Pancreas (tissue), 10 donors: ENCODE measurements at regions not wholly inside any gene's neighbourhood (a gene's known extent, or its start where the extent isn't known, plus 50 kb on each side); places are given as distances from the start of the nearest gene placed in this dataset.

Experiments
- ATAC-seq, 4 donors: fragments of 200-7000 bp; cut with Tn5 transposase; one replicate each; pipeline versions ENCODE4 v1.8.0 to v1.9.1; 2020; ENCODE audit warnings: mild to moderate bottlenecking in 4 of 4, moderate library complexity in 4 of 4
- DNase-seq, 6 donors: peaks; one replicate each; pipeline ENCODE4 v3.0.0-alpha.2; 2020
- FAIRE-seq: peaks from 2 replicates; lab custom pipeline; 2012; peaks lifted over from hg19 to GRCh38; lab: Jason Lieb, UNC
- H3K27ac ChIP-seq, 4 donors: fragments of 200-600 bp; sonication (generic); 1 replicate in 3 of 4; 2 replicates in 1 of 4; pipeline versions ENCODE4 v1.5.0 to v1.8.0; 2020
- H3K27me3 ChIP-seq, 4 donors: fragments of 200-600 bp; one replicate each; pipeline ENCODE4 v1.8.0; 2021
- H3K36me3 ChIP-seq, 3 donors: fragments of 200-600 bp; sonication (generic) in 1 of 3; one replicate each; pipeline versions ENCODE4 v1.5.0 to v1.8.0; 2020 to 2021
- H3K4me1 ChIP-seq, 3 donors: fragments of 200-600 bp; one replicate each; pipeline ENCODE4 v1.8.0; 2021
- H3K4me3 ChIP-seq, 4 donors: fragments of 200-600 bp; sonication (generic) in 2 of 4; one replicate each; pipeline versions ENCODE4 v1.5.0 to v1.8.0; 2020 to 2021
- H3K9me3 ChIP-seq, 4 donors: fragments of 200-600 bp; one replicate each; pipeline ENCODE4 v1.8.0; 2021
- CTCF ChIP-seq, 4 donors: fragments of 200-600 bp; sonication (generic) in 3 of 4; IDR thresholded peaks; one replicate each; pipeline versions ENCODE4 v1.5.0 to v1.8.0; 2021; ENCODE audit warnings: antibody characterized with exemption in 4 of 4
- WGBS, 2 donors: extraction: QIAGEN DNeasy Blood & Tissue Kit; methylation state at CpG; one replicate each; pipeline ENCODE4 v1.1.7; 2013; 5-methylcytosine and 5-hydroxymethylcytosine counted together
- intact Hi-C, 3 donors: fragments of 100-400 bp; cut with DNase I; formaldehyde crosslinking; loops; one replicate each; pipeline versions ENCODE4 v1.11.1 to v1.14.2; 2022
- donor health status: healthy with polysubstance abuse.
- donor health status: DM: no; HTN: no; CAD: no; lungs with moderate emphysema.
- donor health status: DM: no; HTN: no; CAD: no.
- donor health status: control.
- donor health status: control.
- donor health status: Bipolar disorder and iron deficiency.
- donor health status: DM: yes; HTN: yes; CAD: no.
- donor health status: DM: no; HTN: no; CAD: no.
- donor health status: DM: no; HTN: no; CAD: no.
- donor health status: DM: yes; HTN: yes; CAD: no.

GRCh38 chr7:9836671-9837070 is 1137.0 kb upstream of the PHF14 start:
- Histone ChIP-seq H3K27me3 (no peaks in the 10 kb centered on the region), H3K27ac (no peak overlapping the region), H3K9me3 (no peaks in the 10 kb centered on the region), H3K4me1 (no peaks in the 10 kb centered on the region), H3K4me3 (no peak overlapping the region), H3K36me3 (no peaks in the 10 kb centered on the region)
- FAIRE-seq (no peak), DNase-seq (no peak), ATAC-seq (no peak)
- WGBS, 2 donors = 38 to 49% methylated on average over 1 of the region's 1 CpG
- no peak for TF ChIP-seq CTCF (IDR thresholded peaks at IDR 0.05)
- intact Hi-C loops = no loop called here

- H3K4me1 ChIP-seq = no peaks in the 10 kb centered on the region
- H3K27me3 ChIP-seq = no peaks in the 10 kb centered on the region
- FAIRE-seq (no peak), DNase-seq (no peak), ATAC-seq (no peak)
- TF ChIP-seq CTCF (IDR thresholded peaks at IDR 0.05) = no peak
- H3K36me3 ChIP-seq = no peaks in the 10 kb centered on the region
- 49 to 73% methylated on average over 2 of the region's 2 CpGs for WGBS, 2 donors
- intact Hi-C loops = no loop called here
- no peaks in the 10 kb centered on the region for H3K9me3 ChIP-seq
- H3K27ac ChIP-seq = no peak overlapping the region
- H3K4me3 ChIP-seq = no peak overlapping the region
These were observed 1131.4 kb upstream of the PHF14 start for GRCh38 chr7:9842301-9842700.

GRCh38 chr7:9846902-9847301 is 1126.8 kb upstream of the PHF14 start:
- FAIRE-seq (no peak), DNase-seq (no peak), ATAC-seq (no peak)
- no peaks in the 10 kb centered on the region for H3K27me3 ChIP-seq
- no peaks in the 10 kb centered on the region for H3K9me3 ChIP-seq
- TF ChIP-seq CTCF (IDR thresholded peaks at IDR 0.05) = no peak
- intact Hi-C loops = no loop called here
- H3K36me3 ChIP-seq = no peaks in the 10 kb centered on the region
- no peak overlapping the region for H3K4me3 ChIP-seq
- WGBS, 2 donors = 60 to 71% methylated on average over 3 of the region's 3 CpGs
- H3K4me1 ChIP-seq = no peaks in the 10 kb centered on the region
- no peak overlapping the region for H3K27ac ChIP-seq

- FAIRE-seq (no peak), DNase-seq (no peak), ATAC-seq (no peak)
- no peaks in the 10 kb centered on the region for H3K27me3 ChIP-seq
- TF ChIP-seq CTCF (IDR thresholded peaks at IDR 0.05) = no peak
- H3K4me3 ChIP-seq = no peak overlapping the region
- 67 to 80% methylated on average over 2 of the region's 2 CpGs for WGBS, 2 donors
- H3K9me3 ChIP-seq = no peaks in the 10 kb centered on the region
- H3K27ac ChIP-seq = no peak overlapping the region
- H3K4me1 ChIP-seq = no peaks in the 10 kb centered on the region
- no peaks in the 10 kb centered on the region for H3K36me3 ChIP-seq
- intact Hi-C loops = no loop called here
These were observed 1119.1 kb upstream of the PHF14 start for GRCh38 chr7:9854605-9855004.

- H3K27me3 ChIP-seq = no peaks in the 10 kb centered on the region
- TF ChIP-seq CTCF (IDR thresholded peaks at IDR 0.05) = no peak
- DNase-seq = no peak
- no peaks in the 10 kb centered on the region for H3K36me3 ChIP-seq
- no peaks in the 10 kb centered on the region for H3K9me3 ChIP-seq
- no peaks in the 10 kb centered on the region for H3K4me1 ChIP-seq
- H3K4me3 ChIP-seq = no peak overlapping the region
- FAIRE-seq = no peak
- H3K27ac ChIP-seq = no peak overlapping the region
- intact Hi-C loops = no loop called here
- ATAC-seq = no peak
- 81 to 86% methylated on average over 1 of the region's 1 CpG for WGBS, 2 donors
These were observed 1117.0 kb upstream of the PHF14 start for GRCh38 chr7:9856668-9857067.
